ENCODE measurements at regions not wholly inside any gene's neighbourhood (a gene's known extent, or its start where the extent isn't known, plus 50 kb on each side); places are given as distances from the start of the nearest gene placed in this dataset.

- no peak for TF ChIP-seq EZH2phosphoT487 (IDR thresholded peaks at IDR 0.05; ENCODE audit: borderline replicate concordance)
- TF ChIP-seq, protein P1, sequence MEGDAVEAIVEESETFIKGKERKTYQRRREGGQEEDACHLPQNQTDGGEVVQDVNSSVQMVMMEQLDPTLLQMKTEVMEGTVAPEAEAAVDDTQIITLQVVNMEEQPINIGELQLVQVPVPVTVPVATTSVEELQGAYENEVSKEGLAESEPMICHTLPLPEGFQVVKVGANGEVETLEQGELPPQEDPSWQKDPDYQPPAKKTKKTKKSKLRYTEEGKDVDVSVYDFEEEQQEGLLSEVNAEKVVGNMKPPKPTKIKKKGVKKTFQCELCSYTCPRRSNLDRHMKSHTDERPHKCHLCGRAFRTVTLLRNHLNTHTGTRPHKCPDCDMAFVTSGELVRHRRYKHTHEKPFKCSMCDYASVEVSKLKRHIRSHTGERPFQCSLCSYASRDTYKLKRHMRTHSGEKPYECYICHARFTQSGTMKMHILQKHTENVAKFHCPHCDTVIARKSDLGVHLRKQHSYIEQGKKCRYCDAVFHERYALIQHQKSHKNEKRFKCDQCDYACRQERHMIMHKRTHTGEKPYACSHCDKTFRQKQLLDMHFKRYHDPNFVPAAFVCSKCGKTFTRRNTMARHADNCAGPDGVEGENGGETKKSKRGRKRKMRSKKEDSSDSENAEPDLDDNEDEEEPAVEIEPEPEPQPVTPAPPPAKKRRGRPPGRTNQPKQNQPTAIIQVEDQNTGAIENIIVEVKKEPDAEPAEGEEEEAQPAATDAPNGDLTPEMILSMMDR (conservative IDR thresholded peaks at IDR 0.05; ENCODE audit: low read length): no peak
Measured at GRCh38 chr1:29782846-29783507, 546.7 kb downstream of the PTPRU start.
